ENCODE measurements at regions not wholly inside any gene's neighbourhood (a gene's known extent, or its start where the extent isn't known, plus 50 kb on each side); places are given as distances from the start of the nearest gene placed in this dataset.

GRCh38 chr9:18092138-18092537 is 381.8 kb upstream of the ADAMTSL1 start:
- TF ChIP-seq CTCF (IDR thresholded peaks at IDR 0.05; ENCODE audit: insufficient read depth, low read depth, low read length) (no peak), EZH2 (IDR thresholded peaks at IDR 0.05; ENCODE audit: insufficient read depth, low read length) (no peak)

Data from astrocyte (in vitro differentiated cells and primary cell).